ENCODE measurements at regions not wholly inside any gene's neighbourhood (a gene's known extent, or its start where the extent isn't known, plus 50 kb on each side); places are given as distances from the start of the nearest gene placed in this dataset.

DNA sequence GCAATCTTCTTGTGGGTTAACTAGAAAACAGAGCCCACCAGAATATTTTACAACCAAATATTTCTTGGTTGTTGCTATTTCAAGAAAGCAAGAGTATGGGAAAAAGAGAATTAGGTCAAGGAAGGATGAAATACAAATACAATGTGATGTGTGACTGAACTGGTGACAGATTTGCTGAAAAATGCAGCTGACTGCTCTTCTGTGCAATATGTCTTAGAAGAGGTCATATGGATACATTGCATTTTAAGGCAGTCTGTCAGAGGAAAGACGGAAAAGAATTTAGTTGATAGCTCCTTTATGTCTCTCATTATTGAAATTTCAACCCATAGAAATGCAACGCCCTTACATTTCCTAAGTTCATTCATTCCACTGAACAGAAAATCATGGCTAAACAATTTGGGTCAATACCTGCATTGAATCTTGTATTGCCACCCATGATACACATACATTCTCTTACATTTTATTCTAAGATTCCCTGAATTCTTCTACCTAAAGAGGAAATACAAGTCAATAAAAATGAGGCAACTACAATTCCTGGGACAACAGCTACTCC lies 423.1 kb downstream of the ADAM29 start (continued):
- TF ChIP-seq, protein P1, sequence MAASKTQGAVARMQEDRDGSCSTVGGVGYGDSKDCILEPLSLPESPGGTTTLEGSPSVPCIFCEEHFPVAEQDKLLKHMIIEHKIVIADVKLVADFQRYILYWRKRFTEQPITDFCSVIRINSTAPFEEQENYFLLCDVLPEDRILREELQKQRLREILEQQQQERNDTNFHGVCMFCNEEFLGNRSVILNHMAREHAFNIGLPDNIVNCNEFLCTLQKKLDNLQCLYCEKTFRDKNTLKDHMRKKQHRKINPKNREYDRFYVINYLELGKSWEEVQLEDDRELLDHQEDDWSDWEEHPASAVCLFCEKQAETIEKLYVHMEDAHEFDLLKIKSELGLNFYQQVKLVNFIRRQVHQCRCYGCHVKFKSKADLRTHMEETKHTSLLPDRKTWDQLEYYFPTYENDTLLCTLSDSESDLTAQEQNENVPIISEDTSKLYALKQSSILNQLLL (CRISPR knock-in tag; IDR thresholded peaks at IDR 0.05; ENCODE audit: borderline replicate concordance) = no peak
- TF ChIP-seq ZNF324 (CRISPR knock-in tag; IDR thresholded peaks at IDR 0.05) (no peak), ZNF184 (CRISPR knock-in tag; IDR thresholded peaks at IDR 0.05) (no peak)

DNA sequence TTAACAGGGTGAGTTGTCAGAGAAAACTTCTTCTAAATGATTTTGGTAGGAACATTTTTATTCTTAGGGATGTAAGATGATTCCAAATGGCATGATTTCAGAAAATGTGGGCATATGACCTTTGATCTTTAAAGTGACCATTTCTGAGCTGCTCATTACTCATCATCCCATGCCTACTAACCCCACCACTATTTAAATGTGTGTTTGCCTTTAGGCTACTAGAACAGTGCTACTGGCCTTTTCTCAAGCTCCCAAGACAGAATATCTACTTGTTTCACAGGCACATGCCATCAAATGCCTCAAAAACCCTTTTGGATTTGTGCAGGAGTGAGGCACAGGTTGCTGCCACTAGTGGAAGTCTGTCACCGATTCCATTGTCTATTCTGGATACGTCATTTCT lies 428.2 kb downstream of the ADAM29 start:
- no peaks in the 10 kb centered on the region for H3K4me1 ChIP-seq (replicated peaks in 1 of 2; ENCODE audit: control insufficient read depth in 2 of 2, insufficient read depth in 2 of 2, low read length in 2 of 2)
- no peak for FAIRE-seq
- no peak for ATAC-seq
- no peak for TF ChIP-seq RBM39 (optimal IDR thresholded peaks at IDR 0.05; ENCODE audit: low read depth, low read length)
- TF ChIP-seq ZNF253 (CRISPR knock-in tag; conservative IDR thresholded peaks at IDR 0.05) = no peak
- no peak for TF ChIP-seq ZNF274 (IDR thresholded peaks at IDR 0.05; ENCODE audit: borderline replicate concordance, low read depth, low read length)
- TF ChIP-seq SOX6 (IDR thresholded peaks at IDR 0.05) = no peak
- no peaks in the 10 kb centered on the region for H3K79me2 ChIP-seq (ENCODE audit: control insufficient read depth, insufficient read depth, low read length)
- H2AFZ ChIP-seq (ENCODE audit: low read depth, low read length) = no peak overlapping the region
- no peak overlapping the region for H3K4me3 ChIP-seq
- ChIA-PET POLR2A (no interaction called here), CTCF (ENCODE audit: low intra/inter-chr PET ratio) (no interaction called here)
- no peak overlapping the region for H3K9ac ChIP-seq (ENCODE audit: insufficient read depth in 1 of 2, low read depth in 2 of 2, low read length in 2 of 2)
- DNase-seq (ENCODE audit: extremely low read depth in 1 of 4, low spot score in 3 of 4) = no peak
- H3K27me3 ChIP-seq (ENCODE audit: control insufficient read depth in 2 of 2, insufficient read depth in 2 of 2, low read length in 2 of 2) = no peaks in the 10 kb centered on the region
- H3K36me3 ChIP-seq (ENCODE audit: control insufficient read depth, insufficient read depth, low read length) = no peaks in the 10 kb centered on the region
- WGBS (ENCODE audit: insufficient coverage, low coverage, missing lambda C conversion rate) = 4% methylated on average over 2 of the region's 2 CpGs
- 0 out of 2 replicates have a peak, but pooled peaks cover 3% of the 10 kb centered on the region for H3K9me3 ChIP-seq (replicated peaks; ENCODE audit: control insufficient read depth, insufficient read depth, low read depth, low read length)
- no TSS peak for BruUV-seq (replicated peaks)
- intact Hi-C loops (cut with micrococcal nuclease) (no loop called here), in situ Hi-C loops (cut with MboI) (no loop called here)
- no peak overlapping the region for H3K27ac ChIP-seq (ENCODE audit: extremely low read depth, low read depth, low read length)
- H3K4me2 ChIP-seq (ENCODE audit: insufficient read depth, low read length) = no peak overlapping the region
- H3K9me1 ChIP-seq (ENCODE audit: control insufficient read depth, insufficient read depth, low read length) = no peaks in the 10 kb centered on the region
- no peaks in the 10 kb centered on the region for H4K20me1 ChIP-seq (replicated peaks; ENCODE audit: control insufficient read depth, insufficient read depth, low read length)

Measured in K562 (cell line).